BE2C (cell line): ENCODE measurements at regions not wholly inside any gene's neighbourhood (a gene's known extent, or its start where the extent isn't known, plus 50 kb on each side); places are given as distances from the start of the nearest gene placed in this dataset.

ENCODE experiments used
- DNase-seq: peaks from one replicate; pipeline ENCODE4 v3.0.0-alpha.2; 2020
- H3K27me3 ChIP-seq: fragments of 250-450 bp; sonication (Bioruptor Pico); 2 replicates; pipeline ENCODE4 v1.5.1; 2020; ENCODE audit warnings: mild to moderate bottlenecking
- H3K36me3 ChIP-seq: fragments of 250-450 bp; sonication (Bioruptor Pico); 2 replicates; pipeline ENCODE4 v1.5.1; 2020; ENCODE audit warnings: mild to moderate bottlenecking
- H3K4me1 ChIP-seq: fragments of 250-450 bp; sonication (Bioruptor Pico); 2 replicates; pipeline ENCODE4 v1.5.1; 2020
- H3K4me3 ChIP-seq: 2 replicates; pipeline ENCODE4 v1.5.1; 2011; ENCODE audit warnings: low read depth, low read length
- H3K9me3 ChIP-seq: fragments of 250-450 bp; sonication (Bioruptor Pico); 2 replicates; pipeline ENCODE4 v1.5.1; 2020
- TF ChIP-seq, protein P1 (sequence below): IDR thresholded peaks from 2 replicates; pipeline ENCODE4 v1.5.1; 2012; ENCODE audit warnings: mild to moderate bottlenecking, low read depth, low read length

DNA sequence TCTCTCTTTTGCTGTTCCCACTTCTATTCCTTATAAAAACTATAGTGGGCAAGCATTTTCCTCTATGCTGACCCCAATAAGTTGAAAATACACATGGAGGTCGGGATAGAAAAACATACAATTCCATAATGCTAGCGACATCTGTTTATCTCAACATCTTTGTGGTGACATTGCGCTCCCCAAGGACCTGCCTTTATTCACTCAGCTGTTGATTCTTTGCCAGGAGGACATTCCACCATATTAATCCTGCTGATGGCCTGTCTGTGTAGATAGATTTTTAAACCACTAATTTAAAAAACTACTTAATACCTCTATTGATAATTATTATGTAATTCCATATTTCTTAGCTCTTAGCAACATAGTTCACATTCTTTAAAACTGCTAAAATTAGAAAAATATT is 555.3 kb upstream of the MAP3K7 start:
- TF ChIP-seq, protein P1, sequence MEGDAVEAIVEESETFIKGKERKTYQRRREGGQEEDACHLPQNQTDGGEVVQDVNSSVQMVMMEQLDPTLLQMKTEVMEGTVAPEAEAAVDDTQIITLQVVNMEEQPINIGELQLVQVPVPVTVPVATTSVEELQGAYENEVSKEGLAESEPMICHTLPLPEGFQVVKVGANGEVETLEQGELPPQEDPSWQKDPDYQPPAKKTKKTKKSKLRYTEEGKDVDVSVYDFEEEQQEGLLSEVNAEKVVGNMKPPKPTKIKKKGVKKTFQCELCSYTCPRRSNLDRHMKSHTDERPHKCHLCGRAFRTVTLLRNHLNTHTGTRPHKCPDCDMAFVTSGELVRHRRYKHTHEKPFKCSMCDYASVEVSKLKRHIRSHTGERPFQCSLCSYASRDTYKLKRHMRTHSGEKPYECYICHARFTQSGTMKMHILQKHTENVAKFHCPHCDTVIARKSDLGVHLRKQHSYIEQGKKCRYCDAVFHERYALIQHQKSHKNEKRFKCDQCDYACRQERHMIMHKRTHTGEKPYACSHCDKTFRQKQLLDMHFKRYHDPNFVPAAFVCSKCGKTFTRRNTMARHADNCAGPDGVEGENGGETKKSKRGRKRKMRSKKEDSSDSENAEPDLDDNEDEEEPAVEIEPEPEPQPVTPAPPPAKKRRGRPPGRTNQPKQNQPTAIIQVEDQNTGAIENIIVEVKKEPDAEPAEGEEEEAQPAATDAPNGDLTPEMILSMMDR, result no peak
- Histone ChIP-seq H3K4me1 (no peaks in the 10 kb centered on the region), H3K4me3 (no peak overlapping the region), H3K9me3 (no peaks in the 10 kb centered on the region), H3K27me3 (peaks cover under 1% of the 10 kb centered on the region; the same call in 1 of the 2 replicates), H3K36me3 (no peaks in the 10 kb centered on the region)
- no peak for DNase-seq

DNA sequence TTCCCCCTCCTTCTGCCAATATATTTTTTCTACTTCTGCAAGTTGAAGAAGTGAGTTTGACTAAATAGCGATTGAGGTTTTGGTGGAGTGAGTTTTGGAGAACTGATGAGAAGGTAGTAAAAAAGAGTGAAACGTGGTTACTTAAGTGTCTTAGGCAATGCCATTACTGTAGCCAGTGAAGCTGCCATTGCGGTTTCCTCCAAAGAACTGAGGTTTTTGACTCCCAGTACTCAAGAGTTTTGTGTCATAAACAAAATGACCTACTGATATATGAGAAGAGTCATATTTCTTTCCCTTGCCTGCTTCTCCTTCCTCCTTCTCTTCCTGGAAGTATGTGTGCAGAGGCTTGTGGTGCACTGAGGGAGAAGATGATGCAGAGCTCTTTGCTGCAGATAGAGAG is 554.5 kb upstream of the MAP3K7 start:
- DNase-seq, result no peak
- TF ChIP-seq, protein P1, result no peak

DNA sequence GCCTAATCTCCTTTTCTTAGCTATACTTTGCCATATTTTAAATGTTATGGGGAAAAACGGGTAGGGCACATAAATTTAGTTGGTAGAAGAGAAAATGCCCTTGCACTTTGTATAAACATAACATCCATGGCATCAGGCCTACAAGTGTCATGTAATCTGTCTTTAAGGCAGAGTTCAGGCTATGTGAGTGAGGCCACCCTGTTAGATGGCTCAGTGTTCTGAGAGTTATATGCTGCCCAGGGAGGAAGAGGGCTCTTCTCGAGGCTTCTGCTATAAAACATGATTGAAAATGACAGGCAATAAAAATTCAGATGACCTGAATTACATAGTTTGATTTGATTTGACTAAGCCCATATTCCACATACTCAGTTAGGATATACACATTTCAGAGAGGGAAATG is 553.6 kb upstream of the MAP3K7 start:
- no peak overlapping the region for H3K4me3 ChIP-seq
- no peaks in the 10 kb centered on the region for H3K9me3 ChIP-seq
- H3K36me3 ChIP-seq, result no peaks in the 10 kb centered on the region
- no peak for DNase-seq
- TF ChIP-seq, protein P1, result no peak
- no peaks in the 10 kb centered on the region for H3K4me1 ChIP-seq
- peaks cover 5% of the 10 kb centered on the region; the same call in 1 of the 2 replicates for H3K27me3 ChIP-seq

More for the DNA sequence above, 554.5 kb upstream of the MAP3K7 start:
- Histone ChIP-seq H3K4me3 (no peak overlapping the region), H3K36me3 (no peaks in the 10 kb centered on the region), H3K4me1 (no peaks in the 10 kb centered on the region), H3K27me3 (peaks cover 5% of the 10 kb centered on the region; the same call in 1 of the 2 replicates), H3K9me3 (no peaks in the 10 kb centered on the region)

DNA sequence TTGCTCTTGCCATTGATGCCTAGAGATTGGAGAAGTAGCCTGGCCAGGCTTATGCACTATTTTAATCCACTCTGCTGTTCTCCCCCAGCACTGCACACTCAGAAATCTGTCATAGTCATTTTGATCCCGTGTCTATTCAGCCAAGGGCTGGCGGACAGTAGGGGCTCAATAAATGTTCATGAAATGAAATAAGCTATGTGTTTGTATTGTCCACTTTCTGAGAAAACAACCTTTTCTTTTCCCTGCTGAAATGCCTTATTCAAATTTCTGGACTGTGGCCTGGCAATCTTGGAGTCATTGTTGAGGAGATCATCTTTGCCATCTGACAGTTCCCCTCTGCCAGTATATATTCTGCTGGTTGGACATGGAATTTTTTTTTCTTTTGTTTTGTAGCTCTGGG is 550.4 kb upstream of the MAP3K7 start:
- Histone ChIP-seq H3K9me3 (no peaks in the 10 kb centered on the region), H3K36me3 (no peaks in the 10 kb centered on the region), H3K4me1 (no peaks in the 10 kb centered on the region), H3K4me3 (no peak overlapping the region), H3K27me3 (peaks cover 5% of the 10 kb centered on the region; the same call in 1 of the 2 replicates)
- TF ChIP-seq, protein P1, result no peak
- DNase-seq, result no peak

DNA sequence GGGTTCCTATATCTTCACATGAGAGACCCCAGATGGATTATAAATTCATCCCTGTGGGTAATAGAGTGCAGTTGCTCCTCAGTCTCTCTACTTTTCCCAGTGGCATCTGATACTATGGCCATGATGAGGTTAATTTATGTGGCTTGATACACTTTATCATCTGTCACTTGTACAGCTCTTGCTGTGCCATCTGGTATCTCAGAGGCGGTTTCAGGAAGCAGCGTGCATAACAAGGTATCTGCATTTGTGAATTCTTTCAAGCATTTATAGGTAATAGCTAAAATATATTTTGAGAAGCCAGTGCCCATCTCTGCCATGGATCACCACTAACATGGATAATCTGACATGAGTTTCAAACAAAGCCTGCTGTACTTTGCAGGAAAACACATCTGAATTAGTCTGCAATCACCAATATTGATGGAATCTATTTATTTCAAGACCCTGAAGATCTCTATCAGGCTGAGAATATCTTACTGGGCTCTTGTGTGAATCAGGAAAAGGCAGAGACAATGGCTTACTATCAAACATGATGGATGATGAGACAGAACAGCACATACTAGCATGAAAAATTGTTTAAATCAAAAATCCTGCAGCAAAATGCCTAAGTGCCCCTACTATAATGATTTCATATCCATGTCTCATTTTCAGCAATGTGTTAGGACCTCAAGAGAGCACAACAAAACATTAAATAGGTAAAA is 548.7 kb upstream of the MAP3K7 start:
- no peak for DNase-seq
- Histone ChIP-seq H3K4me3 (no peak overlapping the region), H3K4me1 (no peaks in the 10 kb centered on the region), H3K27me3 (peaks cover 5% of the 10 kb centered on the region; the same call in 1 of the 2 replicates), H3K9me3 (no peaks in the 10 kb centered on the region), H3K36me3 (no peaks in the 10 kb centered on the region)
- TF ChIP-seq, protein P1, result no peak

DNA sequence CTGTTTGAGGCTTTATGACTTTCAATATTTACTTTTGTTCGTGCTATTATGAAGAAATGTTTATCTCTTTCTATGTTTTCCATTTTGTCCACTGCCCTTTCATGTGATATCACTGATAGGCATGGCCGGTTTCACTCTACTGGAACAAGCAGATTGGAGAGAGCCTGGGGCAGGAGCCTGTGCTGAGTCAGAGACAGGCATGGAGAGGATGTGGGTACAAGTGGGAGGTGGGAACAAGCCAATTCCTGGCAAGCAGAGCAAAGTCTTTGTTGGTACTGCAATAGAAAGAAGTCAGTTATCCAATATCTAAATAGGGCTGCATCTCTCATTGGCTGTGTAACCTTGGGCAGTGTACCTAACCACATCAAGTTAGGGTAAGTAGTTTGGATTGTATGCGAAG is 545.6 kb upstream of the MAP3K7 start:
- peaks cover 5% of the 10 kb centered on the region; the same call in 1 of the 2 replicates for H3K27me3 ChIP-seq
- H3K4me3 ChIP-seq, result no peak overlapping the region
- H3K36me3 ChIP-seq, result no peaks in the 10 kb centered on the region
- no peaks in the 10 kb centered on the region for H3K9me3 ChIP-seq
- TF ChIP-seq, protein P1, result no peak
- peak; percentile 29 for DNase-seq
- no peaks in the 10 kb centered on the region for H3K4me1 ChIP-seq
